Right cardiac atrium (tissue), 5 donors: ENCODE measurements at regions not wholly inside any gene's neighbourhood (a gene's known extent, or its start where the extent isn't known, plus 50 kb on each side); places are given as distances from the start of the nearest gene placed in this dataset.

Source experiments
- ATAC-seq, 2 donors: fragments of 200-7000 bp; cut with Tn5 transposase; one replicate each; pipeline versions ENCODE4 v1.8.0 to v1.9.1; 2020; ENCODE audit warnings: moderate library complexity in 2 of 2, mild to moderate bottlenecking in 1 of 2
- DNase-seq, 3 donors: peaks; one replicate each; pipeline ENCODE4 v3.0.0-alpha.2; 2020
- H3K27ac ChIP-seq: one replicate; pipeline ENCODE4 v1.5.1; 2013; ENCODE audit warnings: mild to moderate bottlenecking, low read length, control low read depth, moderate library complexity
- H3K27me3 ChIP-seq: one replicate; pipeline ENCODE4 v1.6.1; 2013; ENCODE audit not compliant: control insufficient read depth, insufficient read depth
- H3K4me1 ChIP-seq: one replicate; pipeline ENCODE4 v1.6.1; 2013; ENCODE audit warnings: low read length; ENCODE audit not compliant: control insufficient read depth, insufficient read depth
- H3K4me3 ChIP-seq: one replicate; pipeline ENCODE4 v1.5.1; 2013; ENCODE audit warnings: low read length, control low read depth
- H3K9me3 ChIP-seq: one replicate; pipeline ENCODE4 v1.6.1; 2013; ENCODE audit warnings: low read length; ENCODE audit not compliant: control insufficient read depth
- WGBS: extraction: QIAGEN DNeasy Blood & Tissue Kit; methylation state at CpG from one replicate; pipeline ENCODE4 v1.1.7; 2013; 5-methylcytosine and 5-hydroxymethylcytosine counted together
- intact Hi-C, 4 donors: fragments of 100-400 bp; cut with DNase I; formaldehyde crosslinking; loops; one replicate each; pipeline versions ENCODE4 v1.11.0 to v1.14.0; 2022 to 2023
- donor health status: healthy with polysubstance abuse.
- donor health status: DM: no; HTN: yes; CAD: no.
- donor health status: DM: no; HTN: no; CAD: no.
- donor health status: DM: no; HTN: yes; CAD: no; lungs with severe emphysema.
- donor health status: DM: yes; HTN: yes; CAD: no.

GRCh38 chr13:39268398-39268797 is 230.1 kb downstream of the NHLRC3 start:
- no peak overlapping the region for H3K27ac ChIP-seq
- ATAC-seq, result no peak
- H3K4me3 ChIP-seq, result no peak overlapping the region
- DNase-seq, result no peak
- WGBS, result 81% methylated on average over 3 of the region's 3 CpGs
- H3K9me3 ChIP-seq, result no peaks in the 10 kb centered on the region
- intact Hi-C loops, result loop anchor here in 2 of 4 donors (5.0 to 10.0 kb wide), 3 partner anchors 121 to 224 kb away; no protein-coding TSS in a partner anchor
- peaks cover 2% of the 10 kb centered on the region for H3K4me1 ChIP-seq
- H3K27me3 ChIP-seq, result no peaks in the 10 kb centered on the region

- Histone ChIP-seq H3K9me3 (no peaks in the 10 kb centered on the region), H3K4me3 (no peak overlapping the region), H3K4me1 (no peaks in the 10 kb centered on the region), H3K27ac (peak overlapping the region; percentile 27), H3K27me3 (no peaks in the 10 kb centered on the region)
- ATAC-seq (no peak), DNase-seq (no peak)
- WGBS, result 75% methylated on average over 2 of the region's 2 CpGs
- intact Hi-C loops, result loop anchor here in 2 of 4 donors (5.0 to 10.0 kb wide), 3 partner anchors 122 to 224 kb away; no protein-coding TSS in a partner anchor
Observed at GRCh38 chr13:39269004-39269403, 230.7 kb downstream of the NHLRC3 start.

DNA sequence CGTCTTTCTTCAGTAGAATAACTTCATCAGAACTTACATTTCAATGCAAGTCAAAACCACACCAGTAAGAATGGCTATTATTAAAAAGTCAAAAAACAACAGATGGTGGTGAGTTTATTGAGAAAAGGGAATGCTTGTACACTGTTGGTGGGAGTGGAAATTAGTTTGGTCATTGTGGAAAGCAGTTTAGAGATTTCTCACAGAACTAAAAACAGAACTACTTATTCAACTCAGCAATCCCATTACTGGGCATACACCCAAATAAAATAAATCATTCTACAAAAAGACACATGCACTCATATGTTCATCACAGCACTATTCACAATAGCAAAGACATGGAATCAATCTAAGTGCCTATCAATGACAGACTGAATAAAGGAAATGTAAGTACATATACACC is 231.2 kb downstream of the NHLRC3 start:
- H3K27me3 ChIP-seq, result no peaks in the 10 kb centered on the region
- DNase-seq (no peak), ATAC-seq (no peak)
- intact Hi-C loops, result loop anchor here in 2 of 4 donors (5.0 to 10.0 kb wide), 3 partner anchors 122 to 225 kb away; no protein-coding TSS in a partner anchor
- no peak overlapping the region for H3K27ac ChIP-seq
- WGBS, result 70% methylated on average over 1 of the region's 1 CpG
- H3K9me3 ChIP-seq, result no peaks in the 10 kb centered on the region
- H3K4me3 ChIP-seq, result no peak overlapping the region
- H3K4me1 ChIP-seq, result no peaks in the 10 kb centered on the region

GRCh38 chr13:39272994-39273393 is 234.7 kb downstream of the NHLRC3 start:
- Histone ChIP-seq H3K4me3 (no peak overlapping the region), H3K27me3 (no peaks in the 10 kb centered on the region), H3K9me3 (no peaks in the 10 kb centered on the region), H3K27ac (no peak overlapping the region), H3K4me1 (peaks cover 5% of the 10 kb centered on the region)
- intact Hi-C loops, result loop anchor here in 3 of 4 donors (5.0 to 10.0 kb wide), 3 partner anchors 332 to 342 kb away; partner anchors contain the start of gene LHFPL6 (in 1 of the 3)
- ATAC-seq, result no peak
- WGBS, result 74% methylated on average over 1 of the region's 1 CpG
- no peak for DNase-seq

GRCh38 chr13:39273953-39274738 is 235.9 kb downstream of the NHLRC3 start:
- Histone ChIP-seq H3K9me3 (no peaks in the 10 kb centered on the region), H3K27ac (no peak overlapping the region), H3K4me1 (peaks cover 5% of the 10 kb centered on the region), H3K4me3 (no peak overlapping the region), H3K27me3 (no peaks in the 10 kb centered on the region)
- ATAC-seq (no peak), DNase-seq (peak in 1 of 3 donors; percentile 43)
- intact Hi-C loops, result loop anchor here in 3 of 4 donors (5.0 to 10.0 kb wide), 3 partner anchors 331 to 341 kb away; partner anchors contain the start of gene LHFPL6 (in 1 of the 3)
- WGBS, result 57% methylated on average over 6 of the region's 6 CpGs

- 67% methylated on average over 3 of the region's 3 CpGs for WGBS
- no peak for DNase-seq
- Histone ChIP-seq H3K9me3 (no peaks in the 10 kb centered on the region), H3K27ac (no peak overlapping the region), H3K4me1 (peaks cover 5% of the 10 kb centered on the region), H3K27me3 (no peaks in the 10 kb centered on the region), H3K4me3 (no peak overlapping the region)
- intact Hi-C loops, result loop anchor here in 3 of 4 donors (5.0 to 10.0 kb wide), 3 partner anchors 330 to 340 kb away; partner anchors contain the start of gene LHFPL6 (in 1 of the 3)
- ATAC-seq, result no peak
Observed at GRCh38 chr13:39274739-39275325, 236.6 kb downstream of the NHLRC3 start.

DNA sequence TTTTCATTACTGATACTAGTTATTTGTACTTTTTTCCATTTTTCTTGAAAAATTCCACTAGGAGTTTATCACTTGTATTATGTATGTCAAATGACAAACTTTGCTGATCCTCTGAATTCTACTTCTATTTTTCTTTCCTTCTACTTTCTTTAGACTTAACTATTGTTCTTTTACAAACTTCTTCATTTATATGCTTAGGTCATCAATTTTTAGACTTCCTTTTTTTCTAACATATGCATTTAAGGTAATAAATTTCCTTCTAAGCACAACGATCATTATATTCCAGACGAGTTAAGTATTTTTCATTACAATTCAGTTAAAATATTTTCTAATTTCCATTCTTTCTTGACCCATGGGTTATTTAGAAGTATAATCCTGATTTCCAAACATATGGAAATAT is 240.8 kb downstream of the NHLRC3 start:
- Histone ChIP-seq H3K27me3 (no peaks in the 10 kb centered on the region), H3K4me3 (no peak overlapping the region), H3K27ac (no peak overlapping the region), H3K4me1 (peaks cover 5% of the 10 kb centered on the region), H3K9me3 (no peaks in the 10 kb centered on the region)
- DNase-seq (no peak), ATAC-seq (no peak)
- intact Hi-C loops, result loop anchor here in 2 of 4 donors (10.0 kb wide), 2 partner anchors 326 to 336 kb away; partner anchors contain the start of gene LHFPL6 (in 1 of the 2)
- 85% methylated on average over 2 of the region's 2 CpGs for WGBS

DNA sequence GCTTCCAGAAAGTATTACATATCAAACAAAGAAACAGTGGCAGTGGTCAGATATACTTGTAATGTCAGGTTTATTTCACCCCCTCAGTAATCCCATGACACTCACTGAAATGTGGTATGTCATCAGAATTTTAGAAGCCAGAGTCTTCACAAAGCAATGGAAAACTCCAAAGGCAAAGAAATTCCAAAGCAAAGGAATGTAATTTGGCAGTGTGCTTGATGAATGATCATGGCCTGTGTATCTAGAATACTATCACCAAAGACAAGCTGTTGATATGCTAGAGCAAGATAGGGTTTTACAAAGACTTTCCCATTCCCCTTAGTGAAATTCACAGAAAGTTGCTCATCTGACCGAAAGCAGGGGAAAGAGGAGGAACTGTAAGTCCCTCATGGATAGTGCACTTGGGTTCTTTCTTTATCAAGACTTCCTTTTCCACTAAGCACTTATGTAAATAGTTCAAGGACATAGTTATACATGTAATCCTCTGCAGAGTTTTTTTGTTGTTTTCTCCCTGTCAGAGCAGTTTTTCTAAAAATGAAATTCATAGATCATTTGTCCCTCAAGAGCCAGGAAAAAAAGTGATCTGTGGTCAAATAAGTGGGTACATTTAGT is 243.4 kb downstream of the NHLRC3 start:
- H3K27ac ChIP-seq, result no peak overlapping the region
- ATAC-seq (peak in 1 of 2 donors; percentile 26), DNase-seq (no peak)
- H3K9me3 ChIP-seq, result no peaks in the 10 kb centered on the region
- intact Hi-C loops, result no loop called here
- H3K27me3 ChIP-seq, result no peaks in the 10 kb centered on the region
- 39% methylated on average over 1 of the region's 1 CpG for WGBS
- H3K4me3 ChIP-seq, result no peak overlapping the region
- no peaks in the 10 kb centered on the region for H3K4me1 ChIP-seq

DNA sequence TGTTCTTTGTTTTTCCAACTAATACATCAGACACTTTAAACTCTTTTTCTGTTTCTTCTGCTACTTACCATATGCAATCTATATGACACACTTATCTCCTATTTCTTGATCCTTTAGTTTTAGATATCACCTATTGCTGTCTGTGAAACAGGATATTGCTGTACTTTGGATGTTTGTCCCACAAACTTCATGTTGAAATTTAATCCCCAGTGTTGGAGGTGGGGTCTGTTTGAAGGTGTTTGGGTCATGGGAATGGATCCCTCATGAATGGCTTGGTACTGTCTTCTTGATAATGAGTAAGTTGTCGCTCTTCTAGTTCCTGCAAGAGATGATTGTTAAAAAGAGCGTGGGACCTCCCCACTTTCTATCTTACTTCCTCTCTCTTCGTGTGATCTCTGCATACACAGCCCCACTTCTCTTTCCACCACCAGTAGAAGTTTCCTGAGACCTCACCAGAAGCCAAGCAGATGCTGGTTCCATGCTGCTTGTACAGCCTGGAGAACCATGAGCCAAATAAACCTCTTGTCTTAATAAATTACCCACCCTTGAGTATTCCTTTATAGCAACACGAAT is 244.2 kb downstream of the NHLRC3 start:
- no peaks in the 10 kb centered on the region for H3K27me3 ChIP-seq
- intact Hi-C loops, result no loop called here
- H3K27ac ChIP-seq, result no peak overlapping the region
- ATAC-seq, result no peak
- no peaks in the 10 kb centered on the region for H3K9me3 ChIP-seq
- H3K4me1 ChIP-seq, result no peaks in the 10 kb centered on the region
- no peak overlapping the region for H3K4me3 ChIP-seq
- WGBS, result 77% methylated on average over 4 of the region's 4 CpGs
- DNase-seq, result no peak

GRCh38 chr13:39283072-39283471 is 244.8 kb downstream of the NHLRC3 start:
- Histone ChIP-seq H3K27me3 (no peaks in the 10 kb centered on the region), H3K4me3 (no peak overlapping the region), H3K27ac (no peak overlapping the region), H3K4me1 (no peaks in the 10 kb centered on the region), H3K9me3 (no peaks in the 10 kb centered on the region)
- 54% methylated on average over 1 of the region's 1 CpG for WGBS
- ATAC-seq (no peak), DNase-seq (no peak)
- intact Hi-C loops, result no loop called here
